GM12891 (cell line): ENCODE measurements at regions not wholly inside any gene's neighbourhood (a gene's known extent, or its start where the extent isn't known, plus 50 kb on each side); places are given as distances from the start of the nearest gene placed in this dataset.

Experiments
- PAX5 ChIP-seq: IDR thresholded peaks from 2 replicates; pipeline ENCODE4 v1.6.1; 2011; ENCODE audit warnings: low read length, moderate library complexity, mild to moderate bottlenecking; ENCODE audit not compliant: insufficient read depth, severe bottlenecking
- POLR2A ChIP-seq: IDR thresholded peaks from 2 replicates; pipeline ENCODE4 v1.6.1; 2011; ENCODE audit warnings: low read depth, low read length, control low read depth
- SPI1 ChIP-seq: IDR thresholded peaks from 2 replicates; pipeline ENCODE4 v1.6.1; 2011; ENCODE audit warnings: low read depth, low read length, control low read depth

- TF ChIP-seq PAX5: no peak
- TF ChIP-seq POLR2A: no peak
- TF ChIP-seq SPI1: no peak
These were observed 95.7 kb upstream of the BAIAP2L1 start for GRCh38 chr7:98496618-98497017.
